Activated CD4-positive, alpha-beta T cell treated with anti-CD3 and anti-CD28 coated beads, Interleukin-2, amount 10 ng/mL, durations not matched to agents 7 days and 5 days (primary cell): ENCODE measurements at regions not wholly inside any gene's neighbourhood (a gene's known extent, or its start where the extent isn't known, plus 50 kb on each side); places are given as distances from the start of the nearest gene placed in this dataset.

Source experiments
- CTCF ChIA-PET: fragments of 350-600 bp; sonication (Branson Sonifier 250); formaldehyde crosslinking; loops from one replicate; lab custom pipeline; 2021; ENCODE audit warnings: antibody characterized with exemption; lab: Charles Lee
- POLR2A ChIA-PET: fragments of 350-600 bp; sonication (Branson Sonifier 250); formaldehyde crosslinking; loops from one replicate; lab custom pipeline; 2021; ENCODE audit warnings: antibody characterized with exemption; lab: Charles Lee
- DNase-seq: peaks from one replicate; pipeline ENCODE4 v3.0.0-alpha.2; 2020
- H3K27ac Mint-ChIP-seq: one replicate; pipeline ENCODE4 v1.8.0; 2021; ENCODE audit warnings: mild to moderate bottlenecking, moderate library complexity, mixed read lengths
- H3K27me3 Mint-ChIP-seq: one replicate; pipeline ENCODE4 v1.8.0; 2021; ENCODE audit warnings: mixed read lengths
- H3K36me3 Mint-ChIP-seq: one replicate; pipeline ENCODE4 v1.8.0; 2021; ENCODE audit warnings: low read depth, mixed read lengths
- H3K4me1 Mint-ChIP-seq: one replicate; pipeline ENCODE4 v1.8.0; 2021; ENCODE audit warnings: mixed read lengths
- H3K4me3 Mint-ChIP-seq: one replicate; pipeline ENCODE4 v1.8.0; 2021; ENCODE audit warnings: mild to moderate bottlenecking, moderate library complexity, mixed read lengths
- H3K9me3 Mint-ChIP-seq: one replicate; pipeline ENCODE4 v1.8.0; 2021; ENCODE audit warnings: mixed read lengths

DNA sequence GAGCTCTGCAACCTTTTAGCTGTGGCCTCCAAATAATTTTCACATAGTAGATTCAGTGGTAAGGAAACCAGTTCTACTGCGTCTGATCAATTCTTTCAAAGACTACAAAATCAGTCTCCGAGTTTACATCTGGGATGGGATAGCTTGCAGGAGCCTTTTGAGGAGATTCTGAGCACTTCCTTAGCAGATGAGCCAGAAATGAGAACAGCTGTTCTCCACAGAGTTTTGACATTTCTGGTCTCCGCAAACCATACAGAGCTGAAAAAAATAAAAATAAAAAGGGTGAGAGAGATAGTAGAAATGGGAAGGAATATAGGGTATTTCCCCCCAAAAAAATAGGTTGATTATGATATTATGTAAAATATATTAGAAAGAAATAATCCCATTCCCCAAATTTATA is 119.3 kb downstream of the LYPLAL1 start:
- no peak for DNase-seq
- no peaks in the 10 kb centered on the region for H3K27me3 Mint-ChIP-seq
- no peak overlapping the region for H3K27ac Mint-ChIP-seq
- ChIA-PET POLR2A (no interaction called here), CTCF (no interaction called here)
- H3K36me3 Mint-ChIP-seq: no peaks in the 10 kb centered on the region
- no peaks in the 10 kb centered on the region for H3K4me1 Mint-ChIP-seq
- H3K4me3 Mint-ChIP-seq: no peak overlapping the region
- H3K9me3 Mint-ChIP-seq: no peaks in the 10 kb centered on the region

DNA sequence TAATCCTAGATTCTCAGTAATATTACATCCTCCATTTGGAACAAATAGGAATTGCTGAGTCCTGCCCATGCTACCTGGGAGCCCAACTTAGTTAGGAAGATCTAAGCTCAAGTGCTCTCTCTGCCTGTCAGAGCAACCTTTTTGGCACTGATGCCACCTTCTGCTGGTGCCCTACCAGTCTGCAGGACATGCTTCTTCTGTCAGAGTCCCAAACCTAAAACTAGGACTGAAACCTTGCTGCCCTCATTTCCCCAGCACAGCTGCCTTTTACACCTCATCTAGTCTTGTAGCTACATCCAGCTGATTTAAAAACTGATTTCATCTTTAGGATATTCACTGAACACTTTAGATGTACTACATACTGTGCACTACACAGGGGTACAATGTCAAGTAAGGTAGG is 118.7 kb downstream of the LYPLAL1 start:
- ChIA-PET POLR2A (no interaction called here), CTCF (interaction anchor here (0.6 kb wide), 1 partner anchor 373 kb away, joined by 4 read pairs; no protein-coding TSS in a partner anchor)
- no peak for DNase-seq
- no peaks in the 10 kb centered on the region for H3K27me3 Mint-ChIP-seq
- H3K27ac Mint-ChIP-seq: no peak overlapping the region
- H3K4me1 Mint-ChIP-seq: no peaks in the 10 kb centered on the region
- H3K36me3 Mint-ChIP-seq: no peaks in the 10 kb centered on the region
- H3K9me3 Mint-ChIP-seq: no peaks in the 10 kb centered on the region
- no peak overlapping the region for H3K4me3 Mint-ChIP-seq

DNA sequence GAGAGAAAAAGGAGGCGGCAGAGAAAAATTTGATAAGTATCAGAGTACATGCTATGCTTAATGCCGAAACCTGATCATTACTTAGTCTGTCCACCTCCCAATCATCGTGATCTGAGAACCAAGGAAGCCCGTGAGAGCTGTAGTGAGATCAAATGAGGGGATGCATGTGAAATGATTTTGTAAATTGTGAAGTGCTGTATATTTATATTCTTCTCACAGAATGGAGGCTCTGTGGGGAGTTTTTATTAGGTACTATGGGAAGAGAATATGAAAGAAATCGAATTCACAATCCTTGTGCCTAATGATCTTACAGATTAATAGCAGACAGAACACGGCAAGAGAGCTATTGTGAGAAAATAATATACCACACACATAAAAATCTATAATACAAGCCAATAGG is 115.5 kb downstream of the LYPLAL1 start:
- Mint-ChIP-seq H3K4me1 (no peaks in the 10 kb centered on the region), H3K4me3 (no peak overlapping the region), H3K36me3 (no peaks in the 10 kb centered on the region), H3K27ac (no peak overlapping the region), H3K9me3 (no peaks in the 10 kb centered on the region), H3K27me3 (no peaks in the 10 kb centered on the region)
- DNase-seq: no peak
- ChIA-PET POLR2A (no interaction called here), CTCF (no interaction called here)

DNA sequence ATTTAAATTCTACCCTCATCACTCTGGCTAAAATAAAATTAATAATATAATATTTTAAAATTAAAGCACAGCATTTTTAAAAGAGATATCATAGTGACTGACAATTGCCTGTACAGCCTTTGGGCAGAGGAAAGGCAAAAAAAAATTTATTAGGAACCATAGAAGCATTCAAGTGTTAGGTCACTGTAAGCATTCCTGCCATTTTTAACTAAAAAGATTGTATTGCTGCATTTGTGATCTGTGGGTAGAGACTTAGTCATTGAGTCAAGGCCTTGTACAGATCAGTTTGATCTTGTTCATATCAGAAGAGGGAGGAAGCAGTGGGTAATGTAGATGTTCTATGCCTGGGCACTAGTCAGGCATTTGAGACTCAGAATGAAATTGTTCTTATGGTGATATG is 109.9 kb downstream of the LYPLAL1 start:
- Mint-ChIP-seq H3K4me3 (no peak overlapping the region), H3K27ac (no peak overlapping the region), H3K4me1 (no peaks in the 10 kb centered on the region), H3K9me3 (no peaks in the 10 kb centered on the region), H3K36me3 (no peaks in the 10 kb centered on the region), H3K27me3 (no peaks in the 10 kb centered on the region)
- POLR2A ChIA-PET: no interaction called here
- CTCF ChIA-PET: no interaction called here
- no peak for DNase-seq

DNA sequence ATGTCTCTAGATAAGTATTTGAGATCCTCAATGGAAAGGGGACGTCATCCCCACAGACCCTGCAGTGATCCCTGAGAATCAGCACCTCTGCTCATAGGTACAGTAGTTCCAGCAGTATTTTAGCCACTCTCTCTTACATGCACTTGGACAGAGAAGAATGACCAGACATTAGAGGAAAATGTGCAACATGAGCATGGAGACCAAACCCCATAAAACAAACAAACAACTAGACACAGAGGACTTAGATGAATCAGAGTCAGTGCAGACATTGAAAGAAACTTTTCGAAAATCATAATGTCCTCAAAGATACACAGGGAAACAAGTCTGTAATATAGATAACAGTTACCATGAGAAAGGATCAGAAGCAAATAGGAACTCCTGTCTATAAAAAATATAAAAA is 108.2 kb downstream of the LYPLAL1 start:
- CTCF ChIA-PET: no interaction called here
- Mint-ChIP-seq H3K27me3 (no peaks in the 10 kb centered on the region), H3K4me1 (no peaks in the 10 kb centered on the region), H3K4me3 (no peak overlapping the region), H3K27ac (no peak overlapping the region), H3K9me3 (no peaks in the 10 kb centered on the region), H3K36me3 (no peaks in the 10 kb centered on the region)
- POLR2A ChIA-PET: no interaction called here
- no peak for DNase-seq

DNA sequence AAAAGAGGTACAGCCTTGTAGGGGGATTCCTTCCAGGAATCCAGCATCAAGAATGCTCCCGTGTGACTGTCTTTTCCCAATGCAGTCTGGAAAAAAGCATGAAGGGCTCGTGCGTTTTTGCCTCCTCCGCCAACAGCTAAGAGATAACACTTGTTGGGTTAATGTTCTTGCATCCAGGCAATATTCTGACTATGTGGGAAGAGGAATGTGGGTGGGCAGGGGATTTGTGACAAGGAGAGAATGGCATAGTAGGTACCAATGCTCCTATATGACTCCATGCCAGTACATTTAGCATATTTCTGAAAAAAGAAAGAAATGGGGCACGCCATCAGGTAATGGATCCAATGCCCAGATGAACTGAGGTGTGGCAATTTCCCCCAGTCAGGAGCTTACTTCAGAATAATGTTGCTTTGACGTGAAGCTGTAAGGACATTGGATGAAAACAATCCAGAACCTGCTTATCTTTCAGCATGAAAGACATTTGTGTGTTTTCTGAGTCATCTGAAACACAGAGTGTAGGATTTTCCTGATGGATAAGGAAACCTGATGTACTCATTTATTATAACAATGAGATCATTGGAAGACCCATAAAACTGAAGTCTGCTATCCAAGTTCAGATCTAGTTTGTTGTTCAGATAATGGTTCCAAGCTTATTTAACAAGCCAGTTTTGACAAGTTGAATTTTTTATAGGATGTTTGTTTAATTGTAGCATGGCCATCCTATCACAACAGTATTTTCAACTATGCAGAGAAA is 105.5 kb downstream of the LYPLAL1 start:
- ChIA-PET POLR2A (no interaction called here), CTCF (interaction anchor here (0.6 kb wide), 1 partner anchor 60 kb away, joined by 5 read pairs; no protein-coding TSS in a partner anchor)
- H3K27me3 Mint-ChIP-seq: no peaks in the 10 kb centered on the region
- H3K4me1 Mint-ChIP-seq: no peaks in the 10 kb centered on the region
- H3K36me3 Mint-ChIP-seq: no peaks in the 10 kb centered on the region
- DNase-seq: no peak
- no peaks in the 10 kb centered on the region for H3K9me3 Mint-ChIP-seq
- no peak overlapping the region for H3K4me3 Mint-ChIP-seq
- H3K27ac Mint-ChIP-seq: no peak overlapping the region

DNA sequence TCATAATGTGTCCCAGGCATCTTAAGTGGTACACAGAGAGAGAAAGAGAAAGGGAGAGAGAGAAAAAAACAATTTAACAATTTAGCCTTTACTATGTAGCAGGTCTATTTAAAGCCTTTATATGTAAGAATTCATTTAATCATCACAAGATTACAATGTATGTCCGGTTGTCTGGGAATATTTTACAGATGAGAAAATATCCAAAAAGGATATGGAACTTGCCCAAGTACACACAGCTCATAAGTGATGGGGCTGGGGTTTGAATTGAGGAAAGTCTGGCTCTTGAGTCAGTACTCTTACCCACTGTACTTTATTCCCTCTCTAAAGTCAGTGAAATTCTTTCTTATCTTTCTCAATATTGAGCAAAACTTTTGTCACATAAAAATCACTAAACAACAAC is 104.6 kb downstream of the LYPLAL1 start:
- no peaks in the 10 kb centered on the region for H3K27me3 Mint-ChIP-seq
- H3K36me3 Mint-ChIP-seq: no peaks in the 10 kb centered on the region
- no peak for DNase-seq
- H3K4me3 Mint-ChIP-seq: no peak overlapping the region
- ChIA-PET CTCF (no interaction called here), POLR2A (no interaction called here)
- H3K4me1 Mint-ChIP-seq: no peaks in the 10 kb centered on the region
- no peaks in the 10 kb centered on the region for H3K9me3 Mint-ChIP-seq
- no peak overlapping the region for H3K27ac Mint-ChIP-seq

DNA sequence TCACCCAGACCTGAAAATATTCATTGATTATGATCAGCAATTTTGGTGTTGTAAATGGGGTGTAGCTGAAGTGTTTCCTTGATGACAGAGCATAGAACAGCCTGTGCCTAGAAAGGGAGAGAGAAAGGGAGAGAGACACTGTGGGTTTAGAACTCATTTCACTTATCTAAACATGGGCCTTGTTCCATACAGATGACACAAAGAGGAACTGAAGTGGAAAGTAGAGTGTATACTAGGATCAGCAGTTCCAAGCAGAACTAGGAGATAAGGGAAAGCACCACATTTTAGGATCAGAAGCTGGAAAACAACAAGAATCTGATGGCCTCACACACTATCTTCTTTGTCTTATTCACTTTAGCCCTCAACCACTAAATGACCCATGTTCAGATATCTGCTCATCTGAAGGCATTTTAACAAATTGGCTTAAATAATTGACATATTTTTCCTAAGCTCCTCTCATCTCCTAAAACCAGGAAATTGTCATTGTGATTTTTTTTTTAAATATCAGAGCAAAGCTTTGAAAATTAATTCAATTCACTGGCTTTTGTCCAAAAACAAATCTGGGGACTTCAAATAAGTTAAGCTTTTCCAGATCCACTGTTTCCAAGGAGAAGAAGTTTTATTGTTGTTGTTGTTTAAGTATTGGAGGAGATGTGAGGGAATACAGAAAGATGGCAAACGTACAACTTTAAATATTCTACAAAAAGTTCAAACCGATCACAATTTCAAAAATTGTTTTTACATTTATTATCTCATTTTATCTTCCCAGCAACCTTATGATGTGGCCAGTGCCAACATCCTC is 103.8 kb downstream of the LYPLAL1 start:
- no peaks in the 10 kb centered on the region for H3K4me1 Mint-ChIP-seq
- H3K27me3 Mint-ChIP-seq: no peaks in the 10 kb centered on the region
- POLR2A ChIA-PET: interaction anchor here (0.6 kb wide), 1 partner anchor 23 kb away, joined by 6 read pairs; no protein-coding TSS in a partner anchor
- no peak overlapping the region for H3K4me3 Mint-ChIP-seq
- no peaks in the 10 kb centered on the region for H3K9me3 Mint-ChIP-seq
- no peaks in the 10 kb centered on the region for H3K36me3 Mint-ChIP-seq
- DNase-seq: no peak
- CTCF ChIA-PET: no interaction called here
- H3K27ac Mint-ChIP-seq: no peak overlapping the region

DNA sequence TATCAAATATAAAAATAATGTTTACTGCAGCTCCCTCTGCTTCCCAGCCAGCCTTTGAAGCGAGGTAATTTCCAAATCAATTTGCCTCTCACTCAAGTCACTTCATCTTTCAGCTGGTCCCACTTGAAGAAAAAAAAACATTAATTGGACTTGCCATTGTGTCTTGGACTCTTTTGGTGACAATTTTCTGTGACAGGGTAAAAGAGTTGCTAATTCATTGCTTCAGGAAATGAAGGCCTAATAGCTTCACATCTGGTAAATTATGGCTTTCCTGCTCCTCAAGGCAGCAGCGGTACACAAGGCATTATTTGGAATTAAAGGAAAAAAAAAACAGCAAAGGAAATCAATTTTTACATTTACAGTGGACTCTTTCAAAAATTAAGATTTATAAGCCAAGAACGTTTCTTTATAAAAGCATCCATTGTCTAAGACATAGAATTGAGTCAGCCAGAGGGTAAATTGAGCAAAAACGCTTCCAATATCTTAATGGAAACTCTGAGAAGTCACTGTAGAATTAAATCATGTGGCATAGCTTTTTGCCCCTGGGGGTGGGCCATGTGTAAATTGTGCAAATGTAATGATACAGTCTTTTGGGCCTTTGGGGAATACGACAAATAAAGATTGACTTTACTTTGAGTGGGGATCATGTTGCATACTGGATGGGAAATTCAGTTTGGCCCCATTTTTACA is 102.5 kb downstream of the LYPLAL1 start:
- ChIA-PET CTCF (no interaction called here), POLR2A (no interaction called here)
- Mint-ChIP-seq H3K9me3 (no peaks in the 10 kb centered on the region), H3K4me1 (no peaks in the 10 kb centered on the region), H3K27ac (no peak overlapping the region), H3K36me3 (no peaks in the 10 kb centered on the region), H3K4me3 (no peak overlapping the region), H3K27me3 (no peaks in the 10 kb centered on the region)
- DNase-seq: no peak

DNA sequence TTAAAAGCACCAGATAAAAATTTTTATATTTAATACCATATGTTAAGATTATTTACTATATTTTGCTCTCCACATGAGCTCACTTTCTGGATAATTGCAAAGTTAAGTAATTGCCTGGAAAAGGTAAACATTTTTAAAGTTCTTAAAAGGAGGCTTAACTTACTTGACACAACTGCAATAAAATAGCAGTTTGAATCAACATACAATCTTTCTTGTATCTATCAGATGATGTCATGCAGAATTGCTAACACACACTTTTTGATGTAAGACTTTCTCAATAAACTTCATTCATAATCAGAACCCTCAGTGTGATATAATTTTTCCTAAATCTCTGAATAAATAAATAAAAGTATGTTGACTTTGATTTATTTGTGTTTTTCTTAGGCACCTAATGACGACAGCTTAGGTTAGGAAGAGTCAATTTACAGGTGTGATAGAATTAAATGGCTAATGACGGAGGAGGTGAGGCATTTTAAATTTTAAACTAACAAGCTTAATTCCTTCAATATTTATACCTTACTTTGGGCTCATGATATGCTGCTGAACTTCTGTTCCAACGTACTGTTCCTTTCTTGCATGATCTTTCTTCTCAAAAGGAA is 99.5 kb downstream of the LYPLAL1 start:
- H3K27me3 Mint-ChIP-seq: no peaks in the 10 kb centered on the region
- no peaks in the 10 kb centered on the region for H3K4me1 Mint-ChIP-seq
- DNase-seq: no peak
- ChIA-PET CTCF (no interaction called here), POLR2A (no interaction called here)
- H3K4me3 Mint-ChIP-seq: no peak overlapping the region
- no peaks in the 10 kb centered on the region for H3K36me3 Mint-ChIP-seq
- no peak overlapping the region for H3K27ac Mint-ChIP-seq
- no peaks in the 10 kb centered on the region for H3K9me3 Mint-ChIP-seq

DNA sequence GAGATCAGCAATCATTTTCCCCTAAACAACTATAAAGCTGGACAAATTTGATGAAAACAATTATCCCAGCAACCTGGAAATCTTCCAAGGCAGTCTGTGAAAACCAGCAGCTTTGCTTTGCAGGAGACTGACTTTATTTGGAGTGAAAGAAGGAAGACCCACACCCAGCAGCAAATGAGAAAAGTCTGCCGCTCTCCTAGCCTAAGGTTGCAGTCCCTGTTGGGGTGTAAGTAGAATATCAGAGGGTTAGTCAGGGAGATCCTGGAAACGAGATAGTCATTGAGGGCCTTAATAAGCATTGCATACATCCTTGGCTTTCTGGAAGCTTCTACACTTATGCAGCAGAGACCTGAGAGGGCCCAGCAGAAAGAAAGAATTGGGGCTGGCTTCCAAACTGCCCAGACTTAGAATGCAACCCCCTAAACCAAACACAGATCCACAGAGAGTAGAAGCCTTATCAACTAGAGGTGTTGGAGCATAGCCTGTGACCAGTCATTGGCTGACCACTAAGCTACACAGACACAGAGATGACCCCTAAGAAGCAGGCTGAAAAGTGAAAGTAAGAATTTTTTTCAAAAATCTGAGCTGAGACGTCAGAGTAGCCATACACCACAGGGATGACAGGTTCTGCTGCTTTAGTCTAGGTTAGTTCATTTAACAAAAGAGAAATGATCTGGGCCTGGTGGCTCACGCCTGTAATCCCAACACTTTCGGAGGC is 98.3 kb downstream of the LYPLAL1 start:
- CTCF ChIA-PET: no interaction called here
- H3K27me3 Mint-ChIP-seq: no peaks in the 10 kb centered on the region
- no peak for DNase-seq
- POLR2A ChIA-PET: no interaction called here
- H3K4me1 Mint-ChIP-seq: no peaks in the 10 kb centered on the region
- no peaks in the 10 kb centered on the region for H3K36me3 Mint-ChIP-seq
- H3K27ac Mint-ChIP-seq: no peak overlapping the region
- no peaks in the 10 kb centered on the region for H3K9me3 Mint-ChIP-seq
- H3K4me3 Mint-ChIP-seq: no peak overlapping the region

DNA sequence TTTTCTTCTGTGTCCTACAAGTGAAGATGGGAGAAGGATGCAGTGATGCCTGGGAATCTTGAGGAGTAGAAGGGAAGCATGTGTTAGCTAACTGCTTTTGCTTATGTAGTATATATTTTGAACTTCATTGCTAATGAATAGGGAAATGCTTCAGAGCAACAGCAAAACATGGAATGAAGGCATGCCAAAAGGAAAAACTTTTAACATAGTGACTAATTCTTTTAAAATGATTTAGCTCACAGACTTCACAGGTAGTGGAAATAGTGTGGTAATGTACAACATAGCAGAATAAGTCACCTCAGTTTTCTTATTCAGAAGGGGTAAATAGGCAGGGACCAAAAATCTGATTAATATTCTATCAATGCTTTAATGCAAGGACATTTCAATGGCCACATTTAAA is 95.5 kb downstream of the LYPLAL1 start:
- no peaks in the 10 kb centered on the region for H3K4me1 Mint-ChIP-seq
- H3K27ac Mint-ChIP-seq: no peak overlapping the region
- H3K27me3 Mint-ChIP-seq: no peaks in the 10 kb centered on the region
- ChIA-PET POLR2A (no interaction called here), CTCF (no interaction called here)
- H3K4me3 Mint-ChIP-seq: no peak overlapping the region
- H3K9me3 Mint-ChIP-seq: no peaks in the 10 kb centered on the region
- H3K36me3 Mint-ChIP-seq: no peaks in the 10 kb centered on the region
- DNase-seq: no peak
